AG20443 (cell line): ENCODE measurements at regions not wholly inside any gene's neighbourhood (a gene's known extent, or its start where the extent isn't known, plus 50 kb on each side); places are given as distances from the start of the nearest gene placed in this dataset.
"Not testable (repeated sequence)": the region's sequence is repeated elsewhere in the genome, so short reads cannot be mapped to it uniquely, and the experiment has no call there.

Source experiments
- DNase-seq: peaks from one replicate; pipeline ENCODE4 v3.0.0; 2012; ENCODE audit warnings: low spot score, mixed read lengths

GRCh38 chr6:72457738-72458137, 164.1 kb upstream of the KCNQ5 start:
- no peak for DNase-seq

GRCh38 chr6:72458521-72458920, 163.3 kb upstream of the KCNQ5 start:
- DNase-seq = no peak

DNA sequence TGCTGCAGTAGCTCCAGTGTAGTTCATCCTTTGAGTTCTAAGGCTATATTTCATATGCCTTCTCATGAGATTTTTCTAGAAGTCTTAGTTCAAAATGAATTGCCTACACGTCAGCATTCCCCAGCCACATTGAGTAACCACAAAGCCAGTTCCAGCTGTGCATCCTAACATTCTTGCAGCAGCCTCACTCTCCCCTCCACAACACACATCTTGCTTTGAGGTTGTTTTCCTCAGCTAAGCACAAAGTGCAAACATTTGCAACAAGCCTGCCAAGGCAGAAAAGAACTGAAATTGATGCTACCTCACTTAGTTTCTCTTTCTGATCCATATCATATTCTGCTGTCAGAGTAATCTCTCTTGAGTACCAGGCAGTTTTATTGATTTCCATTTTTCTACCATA, 160.7 kb upstream of the KCNQ5 start:
- DNase-seq = peak; percentile 63

- DNase-seq = peak; percentile 15
Observed at GRCh38 chr6:72464246-72464645, 157.6 kb upstream of the KCNQ5 start.

- DNase-seq = peak; percentile 76
Observed at GRCh38 chr6:72464791-72465691, 156.8 kb upstream of the KCNQ5 start.

GRCh38 chr6:72466471-72466870, 155.4 kb upstream of the KCNQ5 start:
- no peak for DNase-seq

GRCh38 chr6:72466971-72467566, 154.8 kb upstream of the KCNQ5 start:
- no peak for DNase-seq

GRCh38 chr6:72469406-72469983, 152.4 kb upstream of the KCNQ5 start:
- DNase-seq = not testable (repeated sequence)

DNA sequence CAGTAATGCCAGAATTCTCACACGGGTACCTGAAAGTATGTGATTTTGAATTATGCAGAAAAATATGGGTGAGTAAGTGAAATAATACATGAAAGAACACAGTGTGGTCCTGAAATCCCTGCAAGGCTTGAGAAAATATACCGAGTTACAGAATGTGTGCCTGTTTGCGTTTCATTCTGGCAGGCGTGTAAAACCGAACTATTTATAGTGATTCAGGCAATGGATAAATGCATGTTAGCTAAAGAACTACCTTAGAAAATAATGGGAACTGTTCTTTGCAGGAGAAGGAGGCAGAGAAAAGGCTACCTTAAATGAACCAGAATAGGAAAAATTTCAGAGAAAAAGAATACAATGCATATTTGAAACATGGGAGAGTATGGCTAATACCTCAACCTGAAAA, 145.8 kb upstream of the KCNQ5 start:
- no peak for DNase-seq

DNA sequence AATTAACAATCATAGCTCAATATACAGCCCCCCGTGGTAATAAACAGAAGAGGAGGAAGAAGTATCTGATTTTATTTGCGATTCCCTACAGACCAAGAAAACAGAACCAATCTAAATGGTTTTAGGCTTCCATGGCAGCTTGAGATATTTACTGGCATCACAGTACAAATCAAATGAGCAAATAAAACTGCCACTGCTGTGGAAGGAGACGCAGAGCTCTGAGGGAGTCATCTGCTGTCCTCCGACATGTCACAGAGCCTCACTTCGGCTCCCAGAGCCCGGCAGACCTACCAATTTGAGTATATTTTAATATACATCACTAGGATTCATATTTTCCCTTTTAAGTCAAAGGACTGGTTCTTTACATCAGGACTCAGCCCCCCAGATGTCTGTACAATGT, 145.2 kb upstream of the KCNQ5 start:
- no peak for DNase-seq

GRCh38 chr6:72495441-72495840, 126.4 kb upstream of the KCNQ5 start:
- DNase-seq = no peak

- no peak for DNase-seq
Observed at GRCh38 chr6:72497186-72497585, 124.7 kb upstream of the KCNQ5 start.

DNA sequence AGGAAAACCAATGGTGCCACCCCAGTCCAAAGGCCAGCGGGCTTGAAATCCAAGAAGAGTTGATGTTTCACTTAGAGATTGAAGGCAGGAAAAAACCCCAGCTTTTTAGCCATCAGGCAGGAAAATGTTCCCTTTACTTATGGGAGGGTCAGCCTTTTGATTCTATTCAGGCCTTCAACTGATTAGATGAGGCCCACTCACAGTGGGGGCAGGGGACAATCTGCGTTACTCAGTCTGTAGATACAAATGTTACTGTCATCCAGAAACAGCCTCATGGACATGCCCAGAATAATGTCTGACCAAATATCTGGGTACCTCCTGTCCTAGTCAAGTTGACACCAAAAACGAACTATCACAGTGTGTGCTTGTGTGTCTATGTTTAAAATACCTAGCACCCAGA, 121.2 kb upstream of the KCNQ5 start:
- DNase-seq = no peak

- no peak for DNase-seq
Observed at GRCh38 chr6:72504406-72504805, 117.5 kb upstream of the KCNQ5 start.

GRCh38 chr6:72505446-72505845, 116.4 kb upstream of the KCNQ5 start:
- DNase-seq = no peak

DNA sequence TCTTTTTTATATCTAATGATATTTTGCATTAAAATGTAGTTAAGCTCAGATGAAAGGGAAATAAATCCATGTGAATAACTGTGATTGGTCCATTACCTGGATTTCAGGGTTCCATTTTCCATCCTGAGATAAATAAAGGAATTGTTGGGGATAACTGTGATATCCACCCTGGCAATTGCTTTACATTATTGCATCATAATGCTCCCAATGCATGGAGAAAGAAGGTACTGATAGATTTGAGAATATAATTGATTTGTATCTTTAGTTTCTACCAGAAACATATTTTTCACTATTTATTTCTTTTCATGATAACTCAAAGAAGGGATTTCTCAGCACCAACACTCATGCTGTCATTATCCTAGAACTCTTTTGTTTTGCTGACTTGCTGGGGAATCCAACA, 102.0 kb upstream of the KCNQ5 start:
- DNase-seq = no peak

DNA sequence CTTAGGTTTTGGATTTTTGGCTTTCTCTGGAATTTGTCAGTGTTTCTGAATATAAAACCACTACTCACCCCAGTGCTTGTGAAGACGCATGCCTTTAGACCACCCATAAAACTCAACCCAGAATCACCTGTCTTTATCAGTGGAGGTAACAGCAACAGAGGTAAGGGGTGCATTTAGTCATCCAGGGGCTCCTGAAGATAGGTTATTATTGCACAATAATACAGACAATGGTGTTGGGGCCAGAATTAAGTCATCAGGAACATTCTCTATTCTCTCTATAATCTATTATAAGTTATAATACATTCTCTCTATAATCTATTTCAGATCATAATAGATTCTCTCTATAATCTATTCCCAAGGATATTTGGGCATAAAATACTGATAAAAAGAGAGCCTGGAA, 100.2 kb upstream of the KCNQ5 start:
- no peak for DNase-seq

DNA sequence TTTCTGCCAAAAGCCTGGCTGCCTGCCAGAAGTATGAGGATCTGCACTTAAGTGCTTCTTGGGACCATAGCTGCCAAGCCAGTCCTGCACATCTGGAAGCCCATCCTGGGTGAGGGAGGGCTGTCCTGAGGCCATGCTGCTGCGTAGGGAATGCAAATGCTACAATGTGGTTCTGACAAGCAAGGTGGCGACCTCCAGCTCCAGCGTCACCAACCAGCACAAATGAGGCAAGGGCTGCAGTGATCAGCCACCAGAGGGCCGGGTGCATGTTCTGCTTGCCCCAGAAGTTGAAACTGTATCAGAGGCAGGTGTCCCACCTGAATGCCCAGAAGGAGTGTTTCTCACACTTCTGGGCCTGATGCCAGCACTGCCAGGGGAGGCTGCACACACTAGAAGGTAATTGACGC, 99.1 kb upstream of the KCNQ5 start:
- no peak for DNase-seq

- DNase-seq = no peak
Observed at GRCh38 chr6:72524011-72524645, 97.7 kb upstream of the KCNQ5 start.

DNA sequence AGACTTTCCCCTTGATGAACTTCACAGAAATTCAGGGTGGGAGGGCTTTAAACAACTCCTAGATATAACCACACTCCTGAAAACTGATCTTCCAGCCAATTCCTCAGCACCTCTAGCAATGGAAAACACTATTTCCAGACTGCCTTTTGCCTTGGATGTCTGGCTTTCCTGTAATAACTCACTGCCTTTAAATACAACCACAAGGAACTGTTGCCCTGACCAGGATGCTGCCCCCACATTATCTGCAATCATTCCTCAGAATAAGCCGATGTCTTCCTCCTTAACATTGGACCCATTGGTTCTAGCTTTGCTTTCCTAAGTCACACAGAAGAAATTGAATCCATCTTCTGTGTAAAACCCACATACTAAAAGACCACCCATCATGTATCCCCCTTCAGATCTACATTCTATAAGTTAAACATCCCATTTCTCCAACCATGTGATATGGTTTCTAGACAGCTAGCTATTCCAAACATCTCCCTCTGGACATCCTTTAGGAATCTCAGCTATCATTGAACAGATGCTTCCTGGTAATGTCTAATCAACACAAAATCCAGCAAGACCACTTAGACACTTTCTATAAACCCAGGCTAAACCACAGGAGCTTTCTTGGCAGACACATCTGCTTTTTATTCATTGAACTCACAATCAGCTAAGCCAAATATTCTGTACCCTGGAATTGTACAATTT, 95.9 kb upstream of the KCNQ5 start:
- DNase-seq = no peak

DNA sequence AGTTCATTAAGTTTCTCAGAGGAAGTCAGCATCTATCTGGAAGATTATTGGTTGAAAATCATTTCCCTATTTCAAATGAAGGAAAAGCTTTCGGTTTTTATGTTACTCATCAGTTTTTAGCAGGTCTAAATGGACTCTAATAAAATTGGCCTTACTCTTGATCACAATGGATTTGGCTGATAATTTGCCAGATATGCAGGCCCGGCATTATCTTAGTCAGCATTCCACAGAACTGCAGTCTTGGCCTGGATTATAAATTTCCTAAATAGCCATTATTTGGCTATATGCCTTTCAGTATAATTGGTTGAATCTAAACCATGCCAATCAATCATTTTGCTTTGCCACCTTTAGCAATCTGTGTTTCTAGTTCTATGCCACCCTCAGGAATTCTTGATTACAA, 91.7 kb upstream of the KCNQ5 start:
- no peak for DNase-seq

- DNase-seq = no peak
Observed at GRCh38 chr6:72530750-72531149, 91.1 kb upstream of the KCNQ5 start.
